K562 (cell line): ENCODE measurements at regions not wholly inside any gene's neighbourhood (a gene's known extent, or its start where the extent isn't known, plus 50 kb on each side); places are given as distances from the start of the nearest gene placed in this dataset.

Experiments
- ATAC-seq: fragments of 200-7000 bp; cut with Tn5 transposase; 3 replicates; pipeline ENCODE4 v1.9.1; 2020; ENCODE audit warnings: moderate library complexity
- BruUV-seq: library from RNA; stranded (reverse); fragments of 400-500 nt; replicated peaks from 2 replicates; lab custom pipeline; 2021; lab: Mats Ljungman, UMichigan
- CTCF ChIA-PET: fragments of 300-600 bp; formaldehyde crosslinking; extraction: SDS; loops from one replicate; lab custom pipeline; 2021; ENCODE audit warnings: low intra/inter-chr PET ratio; lab: Yijun Ruan, JAX
- POLR2A ChIA-PET: fragments of 300-600, 350-650 bp; sonication (Branson Sonifier 250); formaldehyde crosslinking; extraction: SDS; loops from one replicate; lab custom pipeline; 2021; ENCODE audit warnings: antibody characterized with exemption, inconsistent platforms; lab: Yijun Ruan, JAX
- DNase-seq, 4 experiments: peaks; one replicate each; pipeline versions ENCODE4 v3.0.0 to v3.0.0-alpha.2; 2011 to 2018; ENCODE audit warnings: low spot score in 3 of 4, mixed read lengths in 3 of 4; ENCODE audit errors: extremely low read depth in 1 of 4
- FAIRE-seq: peaks from 2 replicates; lab custom pipeline; 2011; peaks lifted over from hg19 to GRCh38; lab: Jason Lieb, UNC
- H2AFZ ChIP-seq: 2 replicates; pipeline ENCODE4 v1.6.0; 2011; ENCODE audit warnings: low read depth, low read length, control low read depth, inconsistent platforms
- H3K27ac ChIP-seq: fragments of 200-600 bp; 3 replicates; pipeline ENCODE4 v1.8.0; 2011; ENCODE audit warnings: low read depth, mild to moderate bottlenecking, control low read depth, inconsistent platforms, low read length, moderate library complexity, mixed read lengths; ENCODE audit errors: extremely low read depth
- H3K27me3 ChIP-seq, 2 experiments: fragments of 300-600 bp in 1 of 2; 2 replicates in 1 of 2; 3 replicates in 1 of 2; pipeline versions ENCODE4 v1.6.0 to v1.8.0; 2011; ENCODE audit warnings: inconsistent platforms in 2 of 2, low read length in 2 of 2, mild to moderate bottlenecking in 1 of 2, mixed read lengths in 1 of 2, moderate library complexity in 1 of 2; ENCODE audit not compliant: control insufficient read depth in 2 of 2, insufficient read depth in 2 of 2
- H3K36me3 ChIP-seq: fragments of 300-600 bp; 3 replicates; pipeline ENCODE4 v1.8.0; 2011; ENCODE audit warnings: mild to moderate bottlenecking, low read length, inconsistent platforms; ENCODE audit not compliant: control insufficient read depth, insufficient read depth
- H3K4me1 ChIP-seq, 2 experiments: fragments of 200-600 bp in 1 of 2; replicated peaks in 1 of 2; 2 replicates in 1 of 2; 3 replicates in 1 of 2; pipeline versions ENCODE4 v1.5.1 to v1.8.0; 2011; ENCODE audit warnings: inconsistent platforms in 2 of 2, low read length in 2 of 2, mild to moderate bottlenecking in 1 of 2, mixed read lengths in 1 of 2, moderate library complexity in 1 of 2; ENCODE audit not compliant: control insufficient read depth in 2 of 2, insufficient read depth in 2 of 2
- H3K4me2 ChIP-seq: 2 replicates; pipeline ENCODE4 v1.6.1; 2011; ENCODE audit warnings: low read length, control low read depth, inconsistent platforms, mixed read lengths; ENCODE audit not compliant: insufficient read depth
- H3K4me3 ChIP-seq: fragments of 200-600 bp; sonication (generic), shearing (Covaris generic); 2 replicates; pipeline ENCODE4 v1.5.1; 2016; ENCODE audit warnings: control low read depth, inconsistent platforms
- H3K79me2 ChIP-seq: fragments of 200-600 bp; 3 replicates; pipeline ENCODE4 v1.8.0; 2011; ENCODE audit warnings: low read length, inconsistent platforms; ENCODE audit not compliant: control insufficient read depth, insufficient read depth
- H3K9ac ChIP-seq, 2 experiments: 2 replicates each; pipeline versions ENCODE4 v1.6.0 to v1.6.1; 2011; ENCODE audit warnings: low read depth in 2 of 2, low read length in 2 of 2, control low read depth in 1 of 2, inconsistent platforms in 1 of 2, mild to moderate bottlenecking in 1 of 2, mixed read lengths in 1 of 2; ENCODE audit not compliant: insufficient read depth in 1 of 2
- H3K9me1 ChIP-seq: one replicate; pipeline ENCODE4 v1.6.0; 2011; ENCODE audit warnings: inconsistent platforms, mild to moderate bottlenecking, low read length, moderate library complexity; ENCODE audit not compliant: control insufficient read depth, insufficient read depth
- H3K9me3 ChIP-seq: replicated peaks from 2 replicates; pipeline ENCODE4 v1.5.1; 2011; ENCODE audit warnings: low read depth, low read length, inconsistent platforms; ENCODE audit not compliant: control insufficient read depth, insufficient read depth
- H4K20me1 ChIP-seq: replicated peaks from 2 replicates; pipeline ENCODE4 v1.6.1; 2011; ENCODE audit warnings: low read length, inconsistent platforms, mixed read lengths; ENCODE audit not compliant: control insufficient read depth, insufficient read depth
- BRF2 ChIP-seq: IDR thresholded peaks from 3 replicates; pipeline ENCODE4 v1.6.1; 2011; ENCODE audit warnings: borderline replicate concordance, mild to moderate bottlenecking; ENCODE audit not compliant: insufficient read length, insufficient read depth
- MEF2D ChIP-seq: conservative IDR thresholded peaks from 2 replicates; pipeline ENCODE4 v1.6.1; 2016; ENCODE audit warnings: low read depth, missing genetic modification characterization, missing compliant biosample characterization
- NR4A1 ChIP-seq, 2 experiments: fragments of 250-450 bp in 1 of 2; fragments of 450-650 bp in 1 of 2; sonication (Bioruptor Pico) in 1 of 2; IDR thresholded peaks; 2 replicates each; pipeline versions ENCODE4 v1.4.0 to v1.6.1; 2016 to 2020; ENCODE audit warnings: mild to moderate bottlenecking in 2 of 2, missing compliant biosample characterization in 1 of 2, missing genetic modification characterization in 1 of 2, moderate library complexity in 1 of 2
- PATZ1 ChIP-seq: fragments of 250-450 bp; sonication (Bioruptor Pico); IDR thresholded peaks from 2 replicates; pipeline ENCODE4 v1.5.0; 2020; ENCODE audit warnings: mild to moderate bottlenecking, borderline replicate concordance
- PKNOX1 ChIP-seq: fragments of 450-650 bp; IDR thresholded peaks from 2 replicates; pipeline ENCODE4 v1.6.1; 2016
- POLR2AphosphoS2 ChIP-seq: IDR thresholded peaks from 2 replicates; pipeline ENCODE4 v1.6.1; 2012; ENCODE audit warnings: low read length, improper control_type of control experiment
- RB1 ChIP-seq: fragments of 450-650 bp; IDR thresholded peaks from 2 replicates; pipeline ENCODE4 v1.6.1; 2017; ENCODE audit warnings: low read depth, mild to moderate bottlenecking
- RBM22 ChIP-seq: fragments of 200-400 bp; formaldehyde crosslinking; IDR thresholded peaks from 2 replicates; pipeline ENCODE4 v1.6.1; 2018; ENCODE audit warnings: low read length, low read depth; ENCODE audit not compliant: poor library complexity, severe bottlenecking
- RBM25 ChIP-seq: fragments of 200-400 bp; formaldehyde crosslinking; IDR thresholded peaks from 2 replicates; pipeline ENCODE4 v1.6.1; 2018; ENCODE audit warnings: low read length, low read depth, moderate library complexity; ENCODE audit not compliant: severe bottlenecking
- TCF3 ChIP-seq: sonication (generic); formaldehyde crosslinking; IDR thresholded peaks from 2 replicates; pipeline ENCODE4 v1.4.0; 2020; ENCODE audit warnings: mild to moderate bottlenecking, missing genetic modification reagents
- ZNF766 ChIP-seq: fragments of 200-800 bp; sonication (Bioruptor generic); conservative IDR thresholded peaks from 2 replicates; pipeline ENCODE4 v1.6.1; 2016; ENCODE audit warnings: missing genetic modification characterization, missing compliant biosample characterization
- whole genome bisulfite sequencing: fragments of 100-300 bp; shearing (Covaris generic); methylation state at CpG from one replicate; pipeline ENCODE4 v1.1.6; 2016; ENCODE audit warnings: low coverage, mixed read lengths; ENCODE audit not compliant: insufficient coverage; ENCODE audit errors: missing lambda C conversion rate; 5-methylcytosine and 5-hydroxymethylcytosine counted together
- in situ Hi-C: fragments of 300-500 bp; cut with MboI; formaldehyde crosslinking; loops from 4 replicates; pipeline ENCODE4 v1.15.0; 2018; ENCODE audit warnings: inconsistent platforms, mixed read lengths
- intact Hi-C: fragments of 100-400 bp; cut with micrococcal nuclease; formaldehyde crosslinking; loops from 2 replicates; pipeline ENCODE4 v1.14.2; 2022
- TF ChIP-seq, protein P1 (sequence below): fragments of 250-450 bp; sonication (Bioruptor Pico); IDR thresholded peaks from 2 replicates; pipeline ENCODE4 v1.8.0; 2021; ENCODE audit warnings: moderate library complexity, mild to moderate bottlenecking, inconsistent platforms
- TF ChIP-seq, protein P2 (sequence below): fragments of 450-650 bp; IDR thresholded peaks from 2 replicates; pipeline ENCODE4 v1.7.0; 2016; ENCODE audit warnings: borderline replicate concordance

DNA sequence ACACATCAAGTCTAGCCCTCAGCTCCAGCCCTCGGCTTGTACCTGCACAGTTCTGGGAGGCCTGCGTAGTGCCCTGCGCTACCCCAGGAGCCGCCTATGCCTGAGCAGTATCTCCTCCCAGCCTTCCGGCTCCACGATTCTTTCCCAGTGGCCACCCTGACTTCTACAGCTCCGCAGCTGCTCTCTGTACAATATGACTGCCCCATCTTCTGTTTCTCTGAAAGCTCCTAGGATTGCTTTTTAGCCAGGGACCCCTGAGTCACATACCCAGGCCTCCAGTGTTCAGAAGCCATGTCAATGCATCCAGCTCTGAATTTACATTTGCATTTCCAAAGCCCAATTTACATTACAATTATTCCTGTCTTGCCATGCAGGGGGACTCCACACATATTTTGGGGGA is 135.5 kb downstream of the PJA1 start (continued):
- TF ChIP-seq, protein P1, sequence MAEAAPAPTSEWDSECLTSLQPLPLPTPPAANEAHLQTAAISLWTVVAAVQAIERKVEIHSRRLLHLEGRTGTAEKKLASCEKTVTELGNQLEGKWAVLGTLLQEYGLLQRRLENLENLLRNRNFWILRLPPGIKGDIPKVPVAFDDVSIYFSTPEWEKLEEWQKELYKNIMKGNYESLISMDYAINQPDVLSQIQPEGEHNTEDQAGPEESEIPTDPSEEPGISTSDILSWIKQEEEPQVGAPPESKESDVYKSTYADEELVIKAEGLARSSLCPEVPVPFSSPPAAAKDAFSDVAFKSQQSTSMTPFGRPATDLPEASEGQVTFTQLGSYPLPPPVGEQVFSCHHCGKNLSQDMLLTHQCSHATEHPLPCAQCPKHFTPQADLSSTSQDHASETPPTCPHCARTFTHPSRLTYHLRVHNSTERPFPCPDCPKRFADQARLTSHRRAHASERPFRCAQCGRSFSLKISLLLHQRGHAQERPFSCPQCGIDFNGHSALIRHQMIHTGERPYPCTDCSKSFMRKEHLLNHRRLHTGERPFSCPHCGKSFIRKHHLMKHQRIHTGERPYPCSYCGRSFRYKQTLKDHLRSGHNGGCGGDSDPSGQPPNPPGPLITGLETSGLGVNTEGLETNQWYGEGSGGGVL (CRISPR knock-in tag) = no peak
- TF ChIP-seq BRF2 (no peak), ZNF766 (CRISPR knock-in tag) (no peak), TCF3 (CRISPR knock-in tag) (no peak), PKNOX1 (no peak), MEF2D (tag) (no peak)

- in situ Hi-C loops = no loop called here
- no peak for DNase-seq
- no peak for TF ChIP-seq PATZ1
- no peak for TF ChIP-seq NR4A1 (CRISPR knock-in tag; IDR thresholded peaks at IDR 0.05)
- TF ChIP-seq NR4A1 (tag; IDR thresholded peaks at IDR 0.05) = no peak
- no peak for TF ChIP-seq RBM25
- TF ChIP-seq RBM22 = no peak
- TF ChIP-seq, protein P2, sequence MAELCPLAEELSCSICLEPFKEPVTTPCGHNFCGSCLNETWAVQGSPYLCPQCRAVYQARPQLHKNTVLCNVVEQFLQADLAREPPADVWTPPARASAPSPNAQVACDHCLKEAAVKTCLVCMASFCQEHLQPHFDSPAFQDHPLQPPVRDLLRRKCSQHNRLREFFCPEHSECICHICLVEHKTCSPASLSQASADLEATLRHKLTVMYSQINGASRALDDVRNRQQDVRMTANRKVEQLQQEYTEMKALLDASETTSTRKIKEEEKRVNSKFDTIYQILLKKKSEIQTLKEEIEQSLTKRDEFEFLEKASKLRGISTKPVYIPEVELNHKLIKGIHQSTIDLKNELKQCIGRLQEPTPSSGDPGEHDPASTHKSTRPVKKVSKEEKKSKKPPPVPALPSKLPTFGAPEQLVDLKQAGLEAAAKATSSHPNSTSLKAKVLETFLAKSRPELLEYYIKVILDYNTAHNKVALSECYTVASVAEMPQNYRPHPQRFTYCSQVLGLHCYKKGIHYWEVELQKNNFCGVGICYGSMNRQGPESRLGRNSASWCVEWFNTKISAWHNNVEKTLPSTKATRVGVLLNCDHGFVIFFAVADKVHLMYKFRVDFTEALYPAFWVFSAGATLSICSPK = no peak
- TF ChIP-seq RB1 = no peak
- TF ChIP-seq POLR2AphosphoS2 = no peak
Observed at GRCh38 chrX:69028761-69029120, 136.5 kb downstream of the PJA1 start.

More at GRCh38 chrX:69028761-69029120, 136.5 kb downstream of the PJA1 start:
- CTCF ChIA-PET = no interaction called here
- H3K27me3 ChIP-seq = peaks cover 0 to 5% of the 10 kb centered on the region in 2 experiments; a peak in 1 of 5 replicates
- WGBS = 9% methylated on average over 1 of the region's 1 CpG
- no peaks in the 10 kb centered on the region for H3K79me2 ChIP-seq
- H3K27ac ChIP-seq = no peak overlapping the region
- ATAC-seq (no peak), FAIRE-seq (no peak)
- H3K9ac ChIP-seq = no peak overlapping the region
- no peaks in the 10 kb centered on the region for H4K20me1 ChIP-seq
- H3K4me2 ChIP-seq = no peak overlapping the region
- BruUV-seq = no TSS peak
- POLR2A ChIA-PET = no interaction called here
- H2AFZ ChIP-seq = no peak overlapping the region
- no peaks in the 10 kb centered on the region for H3K36me3 ChIP-seq
- H3K4me1 ChIP-seq = no peaks in the 10 kb centered on the region
- intact Hi-C loops = no loop called here
- H3K4me3 ChIP-seq = no peak overlapping the region
- H3K9me3 ChIP-seq = no peaks in the 10 kb centered on the region
- H3K9me1 ChIP-seq = no peaks in the 10 kb centered on the region
